Activated CD4-positive, alpha-beta T cell treated with anti-CD3 and anti-CD28 coated beads for 36 hours (primary cell): ENCODE measurements at regions not wholly inside any gene's neighbourhood (a gene's known extent, or its start where the extent isn't known, plus 50 kb on each side); places are given as distances from the start of the nearest gene placed in this dataset.
A peak's percentile ranks its signal among the peaks of the same experiment; 100 is the strongest.

ENCODE experiments used
- ATAC-seq: fragments of 200-7000 bp; cut with Tn5 transposase; one replicate; pipeline ENCODE4 v1.10.0; 2021; ENCODE audit warnings: mild to moderate bottlenecking, moderate library complexity
- CTCF ChIA-PET: fragments of 350-600 bp; sonication (Branson Sonifier 250); formaldehyde crosslinking; loops from one replicate; lab custom pipeline; 2021; ENCODE audit warnings: antibody characterized with exemption; lab: Charles Lee
- POLR2A ChIA-PET: fragments of 350-600 bp; sonication (Branson Sonifier 250); formaldehyde crosslinking; loops from one replicate; lab custom pipeline; 2021; ENCODE audit warnings: antibody characterized with exemption, inconsistent platforms; lab: Charles Lee
- DNase-seq: peaks from one replicate; pipeline ENCODE4 v3.0.0-alpha.2; 2020
- H3K27ac Mint-ChIP-seq: one replicate; pipeline ENCODE4 v1.8.0; 2021; ENCODE audit warnings: mixed read lengths
- H3K27me3 Mint-ChIP-seq: one replicate; pipeline ENCODE4 v1.8.0; 2021; ENCODE audit warnings: mixed read lengths
- H3K36me3 Mint-ChIP-seq: one replicate; pipeline ENCODE4 v1.8.0; 2021; ENCODE audit warnings: low read depth, mixed read lengths
- H3K4me1 Mint-ChIP-seq: one replicate; pipeline ENCODE4 v1.8.0; 2021; ENCODE audit warnings: mixed read lengths
- H3K4me3 Mint-ChIP-seq: one replicate; pipeline ENCODE4 v1.8.0; 2021; ENCODE audit warnings: mild to moderate bottlenecking, moderate library complexity, mixed read lengths
- H3K9me3 Mint-ChIP-seq: one replicate; pipeline ENCODE4 v1.8.0; 2021; ENCODE audit warnings: low read depth, mixed read lengths
- intact Hi-C, 2 experiments: fragments of 100-400 bp; cut with DNase I in 1 of 2; cut with micrococcal nuclease in 1 of 2; formaldehyde crosslinking; loops; one replicate each; pipeline versions ENCODE4 v1.14.2 to v1.15.1; 2022 to 2024; cut with DNase I, micrococcal nuclease

- no peaks in the 10 kb centered on the region for H3K4me1 Mint-ChIP-seq
- ATAC-seq (no peak), DNase-seq (no peak)
- no peak overlapping the region for H3K4me3 Mint-ChIP-seq
- POLR2A ChIA-PET, result no interaction called here
- H3K36me3 Mint-ChIP-seq, result no peaks in the 10 kb centered on the region
- no peaks in the 10 kb centered on the region for H3K27me3 Mint-ChIP-seq
- intact Hi-C loops, result no loop called here
- H3K27ac Mint-ChIP-seq, result no peak overlapping the region
- CTCF ChIA-PET, result no interaction called here
- H3K9me3 Mint-ChIP-seq, result no peaks in the 10 kb centered on the region
These were observed 171.2 kb upstream of the CHRM2 start for GRCh38 chr7:136697271-136697670.

- Mint-ChIP-seq H3K4me3 (no peak overlapping the region), H3K27me3 (no peaks in the 10 kb centered on the region), H3K36me3 (no peaks in the 10 kb centered on the region), H3K9me3 (no peaks in the 10 kb centered on the region), H3K4me1 (no peaks in the 10 kb centered on the region), H3K27ac (no peak overlapping the region)
- DNase-seq (no peak), ATAC-seq (no peak)
- POLR2A ChIA-PET, result no interaction called here
- CTCF ChIA-PET, result no interaction called here
- intact Hi-C loops, result no loop called here
These were observed 175.0 kb upstream of the CHRM2 start for GRCh38 chr7:136693166-136694119.

DNA sequence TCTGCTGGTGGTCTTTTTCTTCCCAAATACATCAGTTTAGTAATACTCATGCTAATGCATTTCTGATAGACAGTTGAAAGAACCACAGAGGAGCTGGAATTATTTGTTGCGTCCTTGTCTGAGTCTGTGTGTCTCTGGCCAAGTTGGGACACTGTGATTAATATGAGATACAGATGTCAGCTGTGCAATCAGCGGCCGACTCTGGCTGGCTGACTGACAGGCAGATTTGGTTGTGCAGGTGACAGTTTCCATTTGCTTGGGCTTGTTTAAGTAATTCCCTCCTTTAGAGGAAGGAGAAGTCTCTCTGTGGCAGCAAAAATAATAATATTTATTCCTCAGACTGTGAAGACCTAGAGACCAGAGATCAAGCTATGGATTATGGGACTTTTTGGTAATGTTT lies 176.2 kb upstream of the CHRM2 start:
- H3K9me3 Mint-ChIP-seq, result peaks cover 3% of the 10 kb centered on the region
- no peaks in the 10 kb centered on the region for H3K27me3 Mint-ChIP-seq
- ATAC-seq, result no peak
- H3K27ac Mint-ChIP-seq, result no peak overlapping the region
- no peaks in the 10 kb centered on the region for H3K4me1 Mint-ChIP-seq
- H3K36me3 Mint-ChIP-seq, result no peaks in the 10 kb centered on the region
- ChIA-PET POLR2A (no interaction called here), CTCF (interaction anchor here (0.7 kb wide), 1 partner anchor 15 kb away, joined by 3 read pairs; no protein-coding TSS in a partner anchor)
- DNase-seq, result no peak
- intact Hi-C loops, result no loop called here
- no peak overlapping the region for H3K4me3 Mint-ChIP-seq

- Mint-ChIP-seq H3K27ac (no peak overlapping the region), H3K4me3 (no peak overlapping the region), H3K36me3 (no peaks in the 10 kb centered on the region), H3K9me3 (peaks cover 3% of the 10 kb centered on the region), H3K27me3 (no peaks in the 10 kb centered on the region), H3K4me1 (no peaks in the 10 kb centered on the region)
- ATAC-seq (no peak), DNase-seq (no peak)
- POLR2A ChIA-PET, result no interaction called here
- intact Hi-C loops, result loop anchor here in 1 of 2 experiments (10.0 kb wide), 1 partner anchor 884 kb away; no protein-coding TSS in a partner anchor
- CTCF ChIA-PET, result no interaction called here
These were observed 179.9 kb upstream of the CHRM2 start for GRCh38 chr7:136688601-136689000.

DNA sequence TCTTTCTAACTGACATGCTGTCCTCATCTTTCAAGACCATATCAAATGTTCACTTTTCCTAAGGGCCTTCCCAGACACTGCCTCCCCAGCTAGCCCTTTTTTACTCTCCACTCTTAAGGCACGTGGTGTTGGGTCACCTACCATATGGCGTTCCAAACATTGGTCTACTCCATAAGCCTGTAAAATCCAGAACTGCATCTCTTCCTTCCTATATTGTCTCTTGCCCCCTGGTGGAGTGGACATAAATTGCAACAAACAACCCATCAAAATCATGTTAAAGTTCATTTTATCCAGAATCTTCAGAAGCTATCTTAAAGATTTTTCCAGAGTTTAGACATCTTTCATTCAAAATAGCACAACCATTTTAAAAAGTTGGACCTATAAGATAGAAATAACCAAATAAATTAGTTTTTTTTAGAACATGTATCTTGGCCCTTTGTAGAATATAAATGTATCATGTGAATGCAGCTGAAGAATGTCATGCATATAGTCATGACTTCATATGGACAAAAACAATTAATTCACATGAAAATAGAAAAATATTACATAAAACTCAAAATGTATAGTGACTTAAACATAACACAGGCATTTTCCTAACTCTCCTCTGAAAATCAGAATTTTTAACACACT lies 180.6 kb upstream of the CHRM2 start:
- no peak overlapping the region for H3K27ac Mint-ChIP-seq
- intact Hi-C loops, result loop anchor here in 1 of 2 experiments (10.0 kb wide), 1 partner anchor 883 kb away; no protein-coding TSS in a partner anchor
- DNase-seq, result peak; percentile 5

DNA sequence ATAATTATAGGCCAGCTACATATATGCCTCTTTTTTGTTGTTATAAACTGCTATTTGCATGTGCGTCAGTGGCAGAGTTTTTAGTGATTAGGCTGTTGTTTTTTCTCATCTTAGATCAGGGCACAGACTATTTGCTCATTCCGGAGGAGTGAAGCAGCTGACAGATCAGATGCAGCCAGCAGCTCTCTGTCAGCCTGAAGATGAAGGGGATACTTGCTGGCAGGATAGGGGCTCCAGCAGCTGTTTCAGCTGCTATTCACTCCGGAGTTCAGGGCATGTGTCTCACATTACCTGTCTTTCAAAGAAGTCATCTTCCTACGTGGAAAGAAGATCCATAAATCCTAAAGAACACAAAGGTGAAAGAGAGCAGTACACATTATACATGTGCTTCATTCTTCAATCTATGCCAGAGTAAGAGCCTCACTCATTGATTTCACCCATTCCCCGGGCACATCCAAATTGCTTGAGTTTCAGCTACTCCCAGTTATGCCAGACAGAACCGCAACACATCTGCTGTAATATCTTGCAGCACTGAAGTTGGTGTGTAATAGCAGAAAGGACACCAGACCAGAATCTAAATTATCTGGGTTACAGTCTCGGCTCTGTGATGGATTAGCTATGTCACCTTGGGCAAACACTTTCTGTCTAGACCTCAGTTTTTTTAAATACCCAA lies 182.8 kb upstream of the CHRM2 start:
- H3K4me3 Mint-ChIP-seq, result no peak overlapping the region
- intact Hi-C loops, result loop anchor here in 1 of 2 experiments (10.0 kb wide), 1 partner anchor 881 kb away; no protein-coding TSS in a partner anchor
- POLR2A ChIA-PET, result interaction anchor here (0.6 kb wide), 1 partner anchor 11 kb away, joined by 5 read pairs; no protein-coding TSS in a partner anchor

More for the DNA sequence above, 180.6 kb upstream of the CHRM2 start:
- Mint-ChIP-seq H3K9me3 (peaks cover 3% of the 10 kb centered on the region), H3K27me3 (no peaks in the 10 kb centered on the region), H3K4me1 (no peaks in the 10 kb centered on the region), H3K4me3 (no peak overlapping the region), H3K36me3 (no peaks in the 10 kb centered on the region)
- ChIA-PET CTCF (interaction anchor here (0.6 kb wide), 1 partner anchor 70 kb away, joined by 4 read pairs; no protein-coding TSS in a partner anchor), POLR2A (no interaction called here)
- ATAC-seq, result no peak

DNA sequence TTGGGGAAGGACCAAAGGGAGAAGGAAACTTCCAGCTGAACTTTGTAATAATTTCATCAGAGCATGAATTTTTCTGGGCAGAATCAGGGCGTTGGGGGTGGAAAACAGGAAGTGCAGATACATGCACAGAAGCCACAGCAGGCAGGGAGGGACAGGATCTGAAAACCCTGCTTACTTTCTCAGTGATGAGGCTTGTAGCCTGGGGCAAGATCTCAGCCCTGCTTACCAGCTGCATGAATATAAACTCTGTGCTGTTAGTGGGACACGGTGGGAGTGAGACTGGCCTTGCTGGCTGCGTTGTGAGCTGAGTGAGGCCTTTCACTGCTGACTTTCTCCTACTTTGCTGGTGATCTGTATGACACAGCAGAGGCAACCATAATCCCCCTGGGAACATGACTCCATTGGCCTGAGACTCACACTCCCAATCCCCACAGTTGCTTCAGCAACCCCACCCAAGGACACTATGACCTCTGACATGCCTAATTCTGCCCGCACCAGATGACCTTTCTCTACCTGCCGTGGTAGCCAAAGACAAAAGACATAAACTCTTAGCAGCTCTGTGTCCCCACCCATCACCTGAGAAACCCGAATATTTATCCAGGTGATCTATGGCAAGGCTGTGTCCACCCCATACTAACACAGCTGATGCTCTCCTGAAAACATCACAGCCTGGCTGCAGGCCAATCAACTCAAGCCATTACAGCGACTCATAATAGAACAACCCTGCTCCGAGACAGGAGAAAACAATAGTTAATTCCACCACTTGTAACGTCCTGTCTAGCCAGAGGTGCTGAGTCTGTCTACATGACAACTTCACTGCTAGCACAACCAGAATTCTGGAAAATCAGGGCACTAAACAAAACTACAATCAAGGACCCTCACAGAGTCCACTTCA lies 190.7 kb upstream of the CHRM2 start:
- ATAC-seq, result no peak
- Mint-ChIP-seq H3K4me1 (no peaks in the 10 kb centered on the region), H3K36me3 (no peaks in the 10 kb centered on the region), H3K27ac (no peak overlapping the region), H3K27me3 (no peaks in the 10 kb centered on the region), H3K4me3 (no peak overlapping the region), H3K9me3 (peaks cover 26% of the 10 kb centered on the region)
- DNase-seq, result no peak
- POLR2A ChIA-PET, result no interaction called here
- CTCF ChIA-PET, result interaction anchor here (0.6 kb wide), 1 partner anchor 14 kb away, joined by 3 read pairs; no protein-coding TSS in a partner anchor
- intact Hi-C loops, result no loop called here

More for the DNA sequence above, 182.8 kb upstream of the CHRM2 start:
- DNase-seq (no peak), ATAC-seq (no peak)
- CTCF ChIA-PET, result no interaction called here
- H3K36me3 Mint-ChIP-seq, result no peaks in the 10 kb centered on the region
- H3K9me3 Mint-ChIP-seq, result peaks cover 4% of the 10 kb centered on the region
- no peaks in the 10 kb centered on the region for H3K4me1 Mint-ChIP-seq
- H3K27me3 Mint-ChIP-seq, result no peaks in the 10 kb centered on the region
- no peak overlapping the region for H3K27ac Mint-ChIP-seq

DNA sequence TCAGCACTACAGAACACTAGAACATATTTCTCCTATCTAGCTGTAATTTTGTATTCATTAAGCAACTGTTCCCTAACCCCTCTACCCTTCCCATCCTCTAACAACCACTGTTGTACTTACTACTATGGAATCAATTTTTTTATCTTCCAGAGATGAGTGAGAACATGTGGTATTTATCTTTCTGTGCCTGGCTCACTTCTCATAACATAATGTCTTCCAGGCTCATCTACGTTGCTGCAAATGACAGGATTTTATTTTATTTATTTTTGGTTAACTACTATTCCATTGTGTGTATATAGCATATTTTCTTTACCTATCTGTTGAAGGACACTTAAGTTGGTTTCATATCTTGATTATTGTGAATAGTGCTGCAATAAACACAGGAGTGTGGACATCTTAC lies 200.9 kb upstream of the CHRM2 start:
- no peak for ATAC-seq
- no peaks in the 10 kb centered on the region for H3K36me3 Mint-ChIP-seq
- H3K9me3 Mint-ChIP-seq, result peaks cover 15% of the 10 kb centered on the region
- H3K27ac Mint-ChIP-seq, result no peak overlapping the region
- no peak for DNase-seq
- no peaks in the 10 kb centered on the region for H3K27me3 Mint-ChIP-seq
- no peak overlapping the region for H3K4me3 Mint-ChIP-seq
- intact Hi-C loops, result no loop called here
- ChIA-PET POLR2A (no interaction called here), CTCF (no interaction called here)
- H3K4me1 Mint-ChIP-seq, result no peaks in the 10 kb centered on the region

GRCh38 chr7:136665878-136666509 lies 202.5 kb upstream of the CHRM2 start:
- Mint-ChIP-seq H3K4me3 (no peak overlapping the region), H3K27me3 (no peaks in the 10 kb centered on the region), H3K4me1 (no peaks in the 10 kb centered on the region), H3K27ac (no peak overlapping the region), H3K9me3 (peaks cover 7% of the 10 kb centered on the region), H3K36me3 (no peaks in the 10 kb centered on the region)
- DNase-seq (no peak), ATAC-seq (no peak)
- POLR2A ChIA-PET, result no interaction called here
- intact Hi-C loops, result no loop called here
- CTCF ChIA-PET, result no interaction called here

GRCh38 chr7:136664537-136664936 lies 203.9 kb upstream of the CHRM2 start:
- no peaks in the 10 kb centered on the region for H3K36me3 Mint-ChIP-seq
- no peaks in the 10 kb centered on the region for H3K27me3 Mint-ChIP-seq
- intact Hi-C loops, result no loop called here
- H3K4me1 Mint-ChIP-seq, result no peaks in the 10 kb centered on the region
- peaks cover 3% of the 10 kb centered on the region for H3K9me3 Mint-ChIP-seq
- ChIA-PET POLR2A (no interaction called here), CTCF (interaction anchor here (0.7 kb wide), 1 partner anchor 153 kb away, joined by 3 read pairs; no protein-coding TSS in a partner anchor)
- no peak overlapping the region for H3K4me3 Mint-ChIP-seq
- no peak for ATAC-seq
- H3K27ac Mint-ChIP-seq, result no peak overlapping the region
- no peak for DNase-seq
